H1 (cell line): ENCODE measurements at regions not wholly inside any gene's neighbourhood (a gene's known extent, or its start where the extent isn't known, plus 50 kb on each side); places are given as distances from the start of the nearest gene placed in this dataset.

Experiments
- CTCF ChIA-PET: fragments of 300-600 bp; sonication (Branson Sonifier 250); formaldehyde crosslinking; loops from one replicate; lab custom pipeline; 2021; ENCODE audit not compliant: partially characterized antibody; lab: Charles Lee
- POLR2A ChIA-PET: fragments of 300-600 bp; sonication (Branson Sonifier 250); formaldehyde crosslinking; loops from one replicate; lab custom pipeline; 2021; ENCODE audit warnings: inconsistent platforms; ENCODE audit not compliant: partially characterized antibody; lab: Charles Lee
- DNase-seq, 2 experiments: peaks; one replicate each; pipeline versions ENCODE4 v3.0.0 to v3.0.0-alpha.2; 2010 to 2022; ENCODE audit warnings: low spot score in 2 of 2, low read depth in 1 of 2, mixed read lengths in 1 of 2
- FAIRE-seq: peaks from 2 replicates; lab custom pipeline; 2011; peaks lifted over from hg19 to GRCh38; lab: Jason Lieb, UNC
- H2AFZ ChIP-seq: 2 replicates; pipeline ENCODE4 v1.8.1; 2012; ENCODE audit warnings: low read length, inconsistent platforms
- H2AK5ac ChIP-seq: 2 replicates; pipeline ENCODE4 v1.6.1; 2013; ENCODE audit warnings: low read depth, low read length
- H2BK120ac ChIP-seq: replicated peaks from 2 replicates; pipeline ENCODE3; 2013; ENCODE audit warnings: low read depth, low read length, inconsistent platforms
- H2BK12ac ChIP-seq: 2 replicates; pipeline ENCODE4 v1.6.1; 2013; ENCODE audit warnings: low read depth, low read length
- H2BK15ac ChIP-seq: 2 replicates; pipeline ENCODE4 v1.6.1; 2013; ENCODE audit warnings: low read length
- H2BK20ac ChIP-seq: 2 replicates; pipeline ENCODE4 v1.6.1; 2013; ENCODE audit warnings: low read length
- H2BK5ac ChIP-seq: 2 replicates; pipeline ENCODE4 v1.6.1; 2013; ENCODE audit warnings: low read depth, low read length
- H3K14ac ChIP-seq: 2 replicates; pipeline ENCODE4 v1.6.1; 2013; ENCODE audit warnings: inconsistent platforms; ENCODE audit not compliant: insufficient read length
- H3K18ac ChIP-seq: 2 replicates; pipeline ENCODE4 v1.6.1; 2013; ENCODE audit warnings: low read length; ENCODE audit errors: extremely low read depth
- H3K23ac ChIP-seq: 2 replicates; pipeline ENCODE4 v1.6.1; 2013; ENCODE audit warnings: inconsistent platforms; ENCODE audit not compliant: insufficient read length
- H3K23me2 ChIP-seq: 2 replicates; pipeline ENCODE4 v1.6.1; 2013; ENCODE audit warnings: low read depth, low read length
- H3K27ac ChIP-seq: 2 replicates; pipeline ENCODE4 v1.6.1; 2011; ENCODE audit warnings: low read depth, low read length, inconsistent platforms
- H3K27me3 ChIP-seq, 4 experiments: replicated peaks in 1 of 4; 1 replicate in 1 of 4; 2 replicates in 3 of 4; pipeline versions ENCODE4 v1.6.1 to v1.8.1; 2011 to 2013; ENCODE audit warnings: low read length in 3 of 4, mild to moderate bottlenecking in 3 of 4, inconsistent platforms in 2 of 4, mixed read lengths in 2 of 4, moderate library complexity in 1 of 4; ENCODE audit not compliant: control insufficient read depth in 3 of 4, insufficient read depth in 3 of 4; ENCODE audit errors: extremely low read depth in 1 of 4
- H3K36me3 ChIP-seq, 4 experiments: 2 replicates each; pipeline versions ENCODE4 v1.6.1 to v1.8.1; 2011 to 2013; ENCODE audit warnings: mild to moderate bottlenecking in 4 of 4, low read length in 3 of 4, moderate library complexity in 2 of 4, control low read depth in 1 of 4, inconsistent platforms in 1 of 4; ENCODE audit not compliant: insufficient read depth in 4 of 4, control insufficient read depth in 2 of 4
- H3K4ac ChIP-seq: replicated peaks from 2 replicates; pipeline ENCODE3; 2013; ENCODE audit warnings: low read length, low read depth, mixed read lengths, inconsistent platforms; ENCODE audit not compliant: insufficient read length
- H3K4me1 ChIP-seq, 4 experiments: replicated peaks in 1 of 4; 1 replicate in 1 of 4; 2 replicates in 3 of 4; pipeline versions ENCODE4 v1.6.1 to v1.8.1; 2011 to 2013; ENCODE audit warnings: low read length in 3 of 4, inconsistent platforms in 2 of 4, mixed read lengths in 1 of 4; ENCODE audit not compliant: insufficient read depth in 4 of 4, control insufficient read depth in 3 of 4
- H3K4me2 ChIP-seq, 2 experiments: 2 replicates each; pipeline versions ENCODE4 v1.6.1 to v1.8.1; 2011 to 2013; ENCODE audit warnings: low read depth in 2 of 2, low read length in 2 of 2, control low read depth in 1 of 2, inconsistent platforms in 1 of 2, mild to moderate bottlenecking in 1 of 2; ENCODE audit not compliant: insufficient read depth in 1 of 2
- H3K4me3 ChIP-seq, 4 experiments: fragments of 200-600, 300-600 bp in 1 of 4; sonication (generic), shearing (Covaris generic), sonication (Bioruptor Twin) in 1 of 4; 2 replicates each; pipeline versions ENCODE4 v1.5.1 to v1.8.1; 2011 to 2016; ENCODE audit warnings: low read length in 4 of 4, low read depth in 3 of 4, control low read depth in 2 of 4, inconsistent platforms in 2 of 4, mild to moderate bottlenecking in 2 of 4, mixed read lengths in 1 of 4, moderate library complexity in 1 of 4; ENCODE audit not compliant: insufficient read depth in 2 of 4; ENCODE audit errors: extremely low read depth in 1 of 4
- H3K56ac ChIP-seq: replicated peaks from 2 replicates; pipeline ENCODE3; 2013; ENCODE audit warnings: low read depth, mild to moderate bottlenecking, mixed read lengths, low read length, inconsistent platforms; ENCODE audit not compliant: insufficient read length
- H3K79me1 ChIP-seq: 2 replicates; pipeline ENCODE4 v1.6.1; 2013; ENCODE audit warnings: low read depth, low read length, control low read depth
- H3K79me2 ChIP-seq, 2 experiments: 2 replicates each; pipeline versions ENCODE4 v1.6.1 to v1.8.1; 2012 to 2013; ENCODE audit warnings: low read length in 2 of 2, mild to moderate bottlenecking in 2 of 2, inconsistent platforms in 1 of 2; ENCODE audit not compliant: insufficient read depth in 2 of 2, control insufficient read depth in 1 of 2
- H3K9ac ChIP-seq, 4 experiments: replicated peaks in 1 of 4; 1 replicate in 1 of 4; 2 replicates in 3 of 4; pipeline versions ENCODE4 v1.6.1 to v1.8.1; 2011 to 2013; ENCODE audit warnings: low read depth in 3 of 4, low read length in 3 of 4, control low read depth in 2 of 4, mild to moderate bottlenecking in 2 of 4, moderate library complexity in 2 of 4, inconsistent platforms in 1 of 4; ENCODE audit errors: extremely low read depth in 1 of 4
- H3K9me3 ChIP-seq, 2 experiments: 2 replicates each; pipeline versions ENCODE4 v1.6.1 to v1.8.1; 2012 to 2013; ENCODE audit warnings: mild to moderate bottlenecking in 2 of 2, moderate library complexity in 2 of 2, control low read depth in 1 of 2, inconsistent platforms in 1 of 2, low read depth in 1 of 2, low read length in 1 of 2, mixed read lengths in 1 of 2; ENCODE audit not compliant: insufficient read depth in 2 of 2
- H4K20me1 ChIP-seq, 2 experiments: replicated peaks in 1 of 2; 2 replicates each; pipeline versions ENCODE3 to v1.8.1; 2011 to 2013; ENCODE audit warnings: inconsistent platforms in 2 of 2, low read length in 2 of 2, mild to moderate bottlenecking in 1 of 2; ENCODE audit not compliant: insufficient read depth in 2 of 2, control insufficient read depth in 1 of 2
- H4K5ac ChIP-seq: 2 replicates; pipeline ENCODE4 v1.6.1; 2013; ENCODE audit warnings: low read length, low read depth, mixed read lengths, inconsistent platforms; ENCODE audit not compliant: insufficient read length
- H4K8ac ChIP-seq: 2 replicates; pipeline ENCODE4 v1.8.0; 2013; ENCODE audit warnings: mild to moderate bottlenecking, moderate library complexity, low read length, inconsistent platforms; ENCODE audit not compliant: insufficient read depth; ENCODE audit errors: extremely low read depth
- H4K91ac ChIP-seq: replicated peaks from 2 replicates; pipeline ENCODE3; 2013; ENCODE audit warnings: low read length, mixed read lengths, inconsistent platforms; ENCODE audit not compliant: insufficient read length
- CREB1 ChIP-seq: IDR thresholded peaks from 2 replicates; pipeline ENCODE4 v1.6.1; 2012; ENCODE audit warnings: inconsistent platforms
- POLR2AphosphoS5 ChIP-seq: IDR thresholded peaks from 2 replicates; pipeline ENCODE4 v1.6.1; 2011; ENCODE audit warnings: low read depth, low read length
- RAD21 ChIP-seq, 2 experiments: IDR thresholded peaks in 1 of 2; conservative IDR thresholded peaks in 1 of 2; 2 replicates each; pipeline ENCODE4 v1.6.1; 2011; ENCODE audit warnings: low read depth in 2 of 2, low read length in 2 of 2, improper control_type of control experiment in 1 of 2, inconsistent platforms in 1 of 2, mild to moderate bottlenecking in 1 of 2, moderate library complexity in 1 of 2
- SIN3A ChIP-seq, 2 experiments: IDR thresholded peaks in 1 of 2; conservative IDR thresholded peaks in 1 of 2; 2 replicates each; pipeline ENCODE4 v1.6.1; 2011 to 2012; ENCODE audit warnings: low read length in 2 of 2, improper control_type of control experiment in 1 of 2, low read depth in 1 of 2, mild to moderate bottlenecking in 1 of 2
- WGBS, 2 experiments: shearing (Covaris generic) in 1 of 2; methylation state at CpG; one replicate each; pipeline versions ENCODE4 v1.1.6 to v1.1.7; 2013 to 2015; ENCODE audit warnings: low lambda C conversion rate in 2 of 2, mixed read lengths in 2 of 2, inconsistent platforms in 1 of 2, low coverage in 1 of 2, missing lambda C conversion rate in 1 of 2; ENCODE audit not compliant: insufficient replicate concordance in 2 of 2, insufficient coverage in 1 of 2, insufficient read length in 1 of 2; ENCODE audit errors: extremely low coverage in 1 of 2, missing lambda C conversion rate in 1 of 2; 5-methylcytosine and 5-hydroxymethylcytosine counted together

GRCh38 chr5:23303435-23303834 lies 204.0 kb upstream of the PRDM9 start:
- Histone ChIP-seq H3K18ac (no peak overlapping the region), H4K5ac (no peak overlapping the region), H2BK15ac (no peak overlapping the region), H3K79me1 (no peaks in the 10 kb centered on the region), H3K4ac (no peak overlapping the region), H3K56ac (no peak overlapping the region), H3K9ac (no peak overlapping the region), H3K27me3 (no peaks in the 10 kb centered on the region), H3K27ac (no peak overlapping the region), H4K20me1 (no peaks in the 10 kb centered on the region), H2BK120ac (no peak overlapping the region), H3K79me2 (no peaks in the 10 kb centered on the region), H2BK5ac (no peak overlapping the region), H2BK20ac (no peak overlapping the region), H3K4me1 (no peaks in the 10 kb centered on the region), H3K4me2 (no peak overlapping the region), H3K14ac (no peak overlapping the region), H3K4me3 (no peak overlapping the region), H4K8ac (no peak overlapping the region), H3K36me3 (no peaks in the 10 kb centered on the region), H4K91ac (no peak overlapping the region), H3K9me3 (0 out of 4 replicates have a peak, but pooled peaks cover 0 to 3% of the 10 kb centered on the region in 2 experiments), H3K23me2 (no peaks in the 10 kb centered on the region), H2AK5ac (no peak overlapping the region), H2BK12ac (no peak overlapping the region), H2AFZ (no peak overlapping the region), H3K23ac (no peak overlapping the region)
- WGBS, 2 experiments, result 94% methylated on average over 6 of the region's 6 CpGs; no CpG with 5 or more reads in 1 of the 2 experiments
- TF ChIP-seq CREB1, result no peak
- TF ChIP-seq SIN3A (conservative IDR thresholded peaks at IDR 0.05 in 1 of 2, IDR thresholded peaks at IDR 0.05 in 1 of 2; ENCODE audit: low read depth in 1 of 2, low read length in 2 of 2), result no peak
- TF ChIP-seq RAD21 (IDR thresholded peaks at IDR 0.05 in 1 of 2, conservative IDR thresholded peaks at IDR 0.05 in 1 of 2; ENCODE audit: low read depth in 2 of 2, low read length in 2 of 2), result peak; percentile 29 to 53; a peak in 3 of 4 replicates
- TF ChIP-seq POLR2AphosphoS5, result no peak
- POLR2A ChIA-PET, result no interaction called here
- CTCF ChIA-PET, result interaction anchor here (1.7 kb wide), 1 partner anchor 30 kb away, joined by 9 read pairs; no protein-coding TSS in a partner anchor
- FAIRE-seq, result no peak
- DNase-seq, result no peak
